ENCODE measurements at regions not wholly inside any gene's neighbourhood (a gene's known extent, or its start where the extent isn't known, plus 50 kb on each side); places are given as distances from the start of the nearest gene placed in this dataset.

DNA sequence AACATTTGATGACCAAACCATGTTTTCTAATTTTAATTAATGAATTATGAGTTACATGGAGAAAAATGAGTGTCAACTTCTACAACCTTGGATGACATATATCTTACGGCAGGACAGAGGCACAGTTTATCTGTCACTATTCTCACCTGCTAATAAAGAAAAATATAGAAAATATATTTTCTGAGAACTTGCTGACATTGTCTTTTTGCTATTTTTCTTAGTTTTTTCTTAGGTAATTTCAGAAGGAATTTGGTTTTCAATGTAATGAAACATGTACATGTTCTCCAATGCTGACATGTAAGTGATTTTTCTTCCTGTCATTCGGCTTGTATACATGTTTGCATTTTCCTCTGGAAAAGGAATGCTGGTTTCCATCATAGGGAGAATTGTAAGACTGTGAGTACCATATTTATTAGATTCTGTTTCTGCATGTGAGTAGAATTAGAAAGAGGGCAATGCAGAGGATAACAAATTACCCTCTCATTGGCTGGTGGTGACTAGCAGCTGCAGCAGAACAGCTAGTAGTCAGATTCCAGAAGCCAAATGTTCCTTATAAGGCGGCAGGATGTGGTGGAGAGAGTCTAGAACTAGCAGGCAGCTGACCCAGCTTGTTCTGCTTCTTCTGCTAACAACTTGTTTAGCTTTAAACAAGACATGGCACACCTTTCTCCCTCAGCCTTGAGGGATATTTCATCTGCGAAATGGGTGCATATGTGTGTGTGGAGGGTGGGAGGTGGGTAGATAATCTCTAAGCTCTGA is 132.8 kb upstream of the SPACA1 start:
- DNase-seq (ENCODE audit: low read depth), result no peak
- no peak overlapping the region for H3K4me3 ChIP-seq (ENCODE audit: low read depth, low read length)
- TF ChIP-seq, protein P1, sequence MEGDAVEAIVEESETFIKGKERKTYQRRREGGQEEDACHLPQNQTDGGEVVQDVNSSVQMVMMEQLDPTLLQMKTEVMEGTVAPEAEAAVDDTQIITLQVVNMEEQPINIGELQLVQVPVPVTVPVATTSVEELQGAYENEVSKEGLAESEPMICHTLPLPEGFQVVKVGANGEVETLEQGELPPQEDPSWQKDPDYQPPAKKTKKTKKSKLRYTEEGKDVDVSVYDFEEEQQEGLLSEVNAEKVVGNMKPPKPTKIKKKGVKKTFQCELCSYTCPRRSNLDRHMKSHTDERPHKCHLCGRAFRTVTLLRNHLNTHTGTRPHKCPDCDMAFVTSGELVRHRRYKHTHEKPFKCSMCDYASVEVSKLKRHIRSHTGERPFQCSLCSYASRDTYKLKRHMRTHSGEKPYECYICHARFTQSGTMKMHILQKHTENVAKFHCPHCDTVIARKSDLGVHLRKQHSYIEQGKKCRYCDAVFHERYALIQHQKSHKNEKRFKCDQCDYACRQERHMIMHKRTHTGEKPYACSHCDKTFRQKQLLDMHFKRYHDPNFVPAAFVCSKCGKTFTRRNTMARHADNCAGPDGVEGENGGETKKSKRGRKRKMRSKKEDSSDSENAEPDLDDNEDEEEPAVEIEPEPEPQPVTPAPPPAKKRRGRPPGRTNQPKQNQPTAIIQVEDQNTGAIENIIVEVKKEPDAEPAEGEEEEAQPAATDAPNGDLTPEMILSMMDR (IDR thresholded peaks at IDR 0.05; ENCODE audit: control insufficient read depth, extremely low read depth, insufficient read depth), result no peak

DNA sequence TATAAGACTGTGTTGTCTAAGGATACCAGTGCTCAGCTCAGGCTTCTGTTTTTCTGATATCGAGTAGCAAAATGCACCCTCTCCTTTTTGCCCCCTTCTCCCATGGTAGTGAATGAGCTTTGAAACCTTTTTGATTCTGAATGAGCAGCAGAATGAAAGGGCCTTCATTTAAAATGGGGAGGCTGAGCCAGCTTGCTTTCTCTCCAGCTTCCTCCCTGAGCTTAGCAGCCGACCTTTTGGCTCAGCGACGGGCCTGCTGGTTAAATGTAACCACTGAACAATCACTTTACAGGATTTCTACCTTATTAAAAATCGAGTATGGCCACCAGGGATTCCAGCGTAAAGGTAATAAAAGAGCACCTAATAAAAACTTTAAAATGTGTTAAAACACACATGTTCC is 133.7 kb upstream of the SPACA1 start:
- TF ChIP-seq, protein P1 (IDR thresholded peaks at IDR 0.05; ENCODE audit: control insufficient read depth, extremely low read depth, insufficient read depth), result no peak
- H3K4me3 ChIP-seq (ENCODE audit: low read depth, low read length), result no peak overlapping the region
- DNase-seq (ENCODE audit: low read depth), result no peak

DNA sequence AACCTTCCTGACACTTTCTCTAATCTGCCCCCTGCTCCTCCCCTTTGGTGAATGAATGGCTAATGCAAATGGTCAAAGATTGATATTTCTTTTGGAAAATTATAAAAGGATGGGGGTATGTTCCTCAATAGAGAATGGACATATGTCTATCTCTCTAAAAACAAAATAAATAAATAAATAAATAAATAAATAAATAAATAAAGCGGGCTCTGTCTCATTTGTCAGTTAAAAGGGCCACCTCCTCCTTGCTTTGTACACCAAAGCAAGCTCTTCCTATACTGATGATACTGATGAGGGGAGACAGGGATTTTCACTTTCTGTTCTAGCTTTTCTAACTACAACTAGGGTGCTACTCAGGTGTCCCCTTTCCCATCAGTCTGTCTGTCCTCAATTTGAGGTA is 135.5 kb upstream of the SPACA1 start:
- H3K4me3 ChIP-seq (ENCODE audit: low read depth, low read length), result no peak overlapping the region
- TF ChIP-seq, protein P1 (IDR thresholded peaks at IDR 0.05; ENCODE audit: control insufficient read depth, extremely low read depth, insufficient read depth), result no peak
- DNase-seq (ENCODE audit: low read depth), result no peak

DNA sequence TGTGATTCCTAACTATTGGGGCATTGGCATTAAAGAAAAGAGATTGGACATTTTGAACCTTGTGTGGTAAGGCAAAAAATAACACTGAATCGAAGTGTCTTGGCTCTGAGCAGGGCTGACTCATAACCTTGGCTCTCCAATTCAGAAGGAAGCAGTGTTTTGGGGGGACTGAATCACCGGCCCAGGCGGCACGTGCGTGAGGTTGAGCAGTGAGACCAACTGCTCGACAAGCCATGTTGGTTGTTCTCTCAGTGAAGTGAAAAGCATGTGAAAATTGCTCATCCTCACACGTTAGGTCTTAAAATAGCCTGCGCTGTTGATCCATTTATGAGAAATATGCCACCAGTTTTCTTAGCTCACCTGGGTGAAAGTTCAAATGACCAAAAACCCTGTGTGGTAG is 137.8 kb upstream of the SPACA1 start:
- no peak overlapping the region for H3K4me3 ChIP-seq (ENCODE audit: low read depth, low read length)
- no peak for DNase-seq (ENCODE audit: low read depth)
- TF ChIP-seq, protein P1 (IDR thresholded peaks at IDR 0.05; ENCODE audit: control insufficient read depth, extremely low read depth, insufficient read depth), result no peak

DNA sequence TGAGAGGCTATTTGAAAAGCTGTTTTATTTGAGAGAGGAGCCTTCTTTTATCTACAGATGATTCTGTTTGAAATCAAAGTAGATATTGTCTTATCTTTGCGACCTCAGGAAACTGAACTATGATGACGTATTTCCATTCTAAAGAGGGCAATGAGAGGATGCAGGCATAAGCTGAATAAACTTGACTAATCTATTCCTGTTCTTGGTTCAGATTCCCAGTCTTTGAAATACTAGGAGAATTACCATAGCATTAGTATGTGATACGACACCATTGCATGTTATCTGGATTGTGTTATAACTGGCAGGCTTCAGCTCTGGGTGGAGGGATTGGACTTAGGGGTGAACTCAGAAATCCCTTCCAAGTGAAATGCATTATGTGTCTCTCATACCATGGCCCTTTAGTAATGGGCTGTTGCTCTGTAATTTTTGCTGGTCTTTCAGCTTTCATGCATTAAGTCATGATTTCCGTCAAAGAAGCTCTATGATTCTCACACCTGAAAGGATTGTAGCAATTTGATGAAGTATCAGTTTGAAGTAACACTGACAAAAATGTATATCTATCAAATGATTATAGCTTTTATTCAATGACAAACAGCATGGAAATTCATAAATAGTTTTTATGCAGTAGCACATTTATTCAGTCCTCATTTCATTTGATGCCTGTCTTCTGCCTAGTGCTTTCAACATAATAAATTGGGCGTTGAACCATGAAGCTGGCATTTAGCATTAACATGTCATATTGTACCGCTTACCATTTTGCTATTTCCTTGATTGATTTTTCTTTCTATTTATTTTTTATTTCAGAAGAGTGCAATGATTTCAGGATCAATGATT is 138.4 kb upstream of the SPACA1 start:
- TF ChIP-seq, protein P1 (IDR thresholded peaks at IDR 0.05; ENCODE audit: control insufficient read depth, extremely low read depth, insufficient read depth), result no peak
- no peak for DNase-seq (ENCODE audit: low read depth)
- no peak overlapping the region for H3K4me3 ChIP-seq (ENCODE audit: low read depth, low read length)

DNA sequence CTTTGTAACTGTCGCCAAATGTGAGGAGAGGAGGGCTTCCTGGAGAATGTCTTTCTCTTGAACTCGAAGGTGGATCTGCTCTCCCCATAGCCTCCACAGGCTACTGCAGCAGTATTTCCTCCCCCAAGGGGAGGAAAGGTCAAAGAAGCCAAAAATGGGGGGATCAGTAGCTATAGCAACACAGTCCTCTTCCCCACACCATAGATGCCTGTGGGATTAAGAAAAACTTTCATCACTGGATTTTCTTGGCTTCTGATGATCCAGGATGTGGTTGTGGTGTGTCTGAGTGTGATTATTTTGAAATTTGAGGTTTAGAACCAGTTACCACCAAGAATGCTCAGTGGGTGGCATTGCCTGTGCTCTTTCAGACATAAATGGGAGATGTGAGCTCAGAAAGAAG is 140.1 kb upstream of the SPACA1 start:
- H3K4me3 ChIP-seq (ENCODE audit: low read depth, low read length), result no peak overlapping the region
- no peak for DNase-seq (ENCODE audit: low read depth)
- TF ChIP-seq, protein P1 (IDR thresholded peaks at IDR 0.05; ENCODE audit: control insufficient read depth, extremely low read depth, insufficient read depth), result no peak
